MM.1S (cell line): ENCODE measurements at regions not wholly inside any gene's neighbourhood (a gene's known extent, or its start where the extent isn't known, plus 50 kb on each side); places are given as distances from the start of the nearest gene placed in this dataset.
A peak's percentile ranks its signal among the peaks of the same experiment; 100 is the strongest.

Experiments
- DNase-seq: peaks from one replicate; pipeline ENCODE4 v3.0.0-alpha.2; 2015
- H2AFZ ChIP-seq: fragments of 300-600 bp; sonication (generic); 2 replicates; pipeline ENCODE4 v1.6.0; 2016; ENCODE audit warnings: antibody characterized with exemption, low read length
- H3F3A ChIP-seq: fragments of 300-600 bp; sonication (generic); 2 replicates; pipeline ENCODE4 v1.6.1; 2016; ENCODE audit warnings: mild to moderate bottlenecking, antibody characterized with exemption, low read length, moderate library complexity, mixed read lengths; ENCODE audit not compliant: insufficient read depth
- H3K27ac ChIP-seq: fragments of 300-600 bp; sonication (generic); 2 replicates; pipeline ENCODE4 v1.5.1; 2016; ENCODE audit warnings: mild to moderate bottlenecking, low read length
- H3K27me3 ChIP-seq: fragments of 300-600 bp; sonication (generic); replicated peaks from 2 replicates; pipeline ENCODE4 v1.6.0; 2016; ENCODE audit warnings: low read length; ENCODE audit not compliant: insufficient read depth
- H3K36me3 ChIP-seq: fragments of 300-600 bp; sonication (generic); replicated peaks from 2 replicates; pipeline ENCODE4 v1.6.1; 2016; ENCODE audit warnings: mild to moderate bottlenecking, low read length, mixed read lengths; ENCODE audit not compliant: insufficient read depth
- H3K4me1 ChIP-seq: fragments of 300-600 bp; sonication (generic); 2 replicates; pipeline ENCODE4 v1.6.1; 2016; ENCODE audit warnings: low read length, mixed read lengths
- H3K4me2 ChIP-seq: fragments of 300-600 bp; sonication (generic); 2 replicates; pipeline ENCODE4 v1.6.0; 2016; ENCODE audit warnings: low read depth, low read length
- H3K4me3 ChIP-seq: fragments of 300-600 bp; sonication (generic); 2 replicates; pipeline ENCODE4 v1.5.1; 2016; ENCODE audit warnings: low read length, mixed read lengths
- H3K79me2 ChIP-seq: fragments of 300-600 bp; sonication (generic); 2 replicates; pipeline ENCODE4 v1.6.1; 2016; ENCODE audit warnings: mixed run types, low read length, mixed read lengths
- H3K9ac ChIP-seq: fragments of 300-600 bp; sonication (generic); 2 replicates; pipeline ENCODE4 v1.6.1; 2016; ENCODE audit warnings: low read length, mixed read lengths
- H3K9me2 ChIP-seq: fragments of 300-600 bp; sonication (generic); replicated peaks from 2 replicates; pipeline ENCODE4 v1.6.1; 2016; ENCODE audit warnings: mild to moderate bottlenecking, low read length, mixed read lengths; ENCODE audit not compliant: insufficient read depth
- H3K9me3 ChIP-seq: fragments of 300-600 bp; sonication (generic); replicated peaks from 2 replicates; pipeline ENCODE4 v1.6.1; 2016; ENCODE audit warnings: mild to moderate bottlenecking, low read length, mixed read lengths; ENCODE audit not compliant: insufficient read depth
- H4K20me1 ChIP-seq: fragments of 300-600 bp; sonication (generic); 2 replicates; pipeline ENCODE4 v1.6.1; 2016; ENCODE audit warnings: mild to moderate bottlenecking, low read length, moderate library complexity, mixed read lengths; ENCODE audit not compliant: insufficient read depth
- CTCF ChIP-seq: fragments of 300-600 bp; sonication (generic); IDR thresholded peaks from 2 replicates; pipeline ENCODE4 v1.5.1; 2016; ENCODE audit warnings: antibody characterized with exemption, low read length, mixed read lengths
- EZH2 ChIP-seq: fragments of 300-600 bp; sonication (generic); optimal IDR thresholded peaks from 2 replicates; pipeline ENCODE3; 2017; ENCODE audit warnings: low read depth, mild to moderate bottlenecking, antibody characterized with exemption, low read length, mixed read lengths
- EZH2phosphoT487 ChIP-seq: fragments of 300-600 bp; sonication (generic); IDR thresholded peaks from 2 replicates; pipeline ENCODE4 v1.6.1; 2018; ENCODE audit warnings: antibody characterized with exemption, low read length

- no peak for TF ChIP-seq CTCF
- no peak for TF ChIP-seq EZH2
- no peak for TF ChIP-seq EZH2phosphoT487
- Histone ChIP-seq H3K9me3 (no peaks in the 10 kb centered on the region), H3F3A (peaks cover 28% of the 10 kb centered on the region), H3K79me2 (no peaks in the 10 kb centered on the region), H3K4me1 (peaks cover 64% of the 10 kb centered on the region), H3K27me3 (no peaks in the 10 kb centered on the region), H3K9ac (no peak overlapping the region), H3K36me3 (no peaks in the 10 kb centered on the region), H4K20me1 (no peaks in the 10 kb centered on the region), H3K4me2 (peak overlapping the region; percentile 77), H2AFZ (no peak overlapping the region), H3K9me2 (no peaks in the 10 kb centered on the region), H3K4me3 (no peak overlapping the region), H3K27ac (peak overlapping the region; percentile 75; the same call in 1 of the 2 replicates)
- DNase-seq = no peak
Observed at GRCh38 chr15:38187630-38188313, 64.9 kb upstream of the SPRED1 start.

- H3K36me3 ChIP-seq = no peaks in the 10 kb centered on the region
- H3K27ac ChIP-seq = no peak overlapping the region
- DNase-seq = no peak
- peaks cover 68% of the 10 kb centered on the region for H3K4me1 ChIP-seq
- H3K27me3 ChIP-seq = no peaks in the 10 kb centered on the region
- H3K79me2 ChIP-seq = no peaks in the 10 kb centered on the region
- H4K20me1 ChIP-seq = no peaks in the 10 kb centered on the region
- H3K4me2 ChIP-seq = no peak overlapping the region
- no peak overlapping the region for H3K9ac ChIP-seq
- no peaks in the 10 kb centered on the region for H3K9me3 ChIP-seq
- no peak for TF ChIP-seq CTCF
- H2AFZ ChIP-seq = no peak overlapping the region
- no peak overlapping the region for H3K4me3 ChIP-seq
- H3K9me2 ChIP-seq = no peaks in the 10 kb centered on the region
- H3F3A ChIP-seq = peaks cover 28% of the 10 kb centered on the region
Observed at GRCh38 chr15:38189671-38190295, 62.9 kb upstream of the SPRED1 start.

- TF ChIP-seq EZH2 (no peak), EZH2phosphoT487 (no peak), CTCF (no peak)
- Histone ChIP-seq H3K4me2 (peak overlapping the region; percentile 59), H3K4me1 (peaks cover 62% of the 10 kb centered on the region), H3K9me3 (no peaks in the 10 kb centered on the region), H3K79me2 (no peaks in the 10 kb centered on the region), H3K27ac (peak overlapping the region; percentile 81), H3K9ac (peak overlapping the region; percentile 33), H3K4me3 (peak overlapping the region; percentile 22; the same call in 1 of the 2 replicates), H3F3A (peaks cover 27% of the 10 kb centered on the region), H3K36me3 (no peaks in the 10 kb centered on the region), H4K20me1 (no peaks in the 10 kb centered on the region), H3K27me3 (no peaks in the 10 kb centered on the region), H2AFZ (0 out of 2 replicates have a peak overlapping the region, but pooled peaks have one; percentile 32), H3K9me2 (no peaks in the 10 kb centered on the region)
- peak; percentile 48 for DNase-seq
Observed at GRCh38 chr15:38190501-38190900, 62.1 kb upstream of the SPRED1 start.
